ENCODE measurements at regions not wholly inside any gene's neighbourhood (a gene's known extent, or its start where the extent isn't known, plus 50 kb on each side); places are given as distances from the start of the nearest gene placed in this dataset.

DNA sequence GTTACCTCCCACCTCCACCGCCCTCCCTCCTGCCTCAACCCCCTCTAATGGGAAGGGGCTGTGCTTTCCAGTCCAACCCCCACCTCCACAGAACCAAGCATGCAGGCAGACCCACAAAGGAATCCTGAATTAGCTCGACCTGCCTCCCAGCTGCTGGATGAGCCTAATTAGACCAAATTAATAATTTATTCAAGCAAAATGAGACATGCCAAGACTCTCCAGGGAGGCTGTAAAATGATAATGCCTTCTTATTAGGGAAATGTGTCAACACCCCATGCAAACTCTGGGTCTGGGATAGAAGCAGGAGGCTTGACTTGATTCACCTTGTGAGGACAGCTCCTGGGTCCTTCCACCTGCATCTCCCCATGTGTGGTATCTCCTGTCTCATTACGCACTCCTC, 59.4 kb upstream of the HMGXB4 start:
- H3K4me3 Mint-ChIP-seq (ENCODE audit: unreplicated experiment): no peak overlapping the region
- H3K36me3 Mint-ChIP-seq (ENCODE audit: unreplicated experiment): peaks cover 8% of the 10 kb centered on the region
- peaks cover 2% of the 10 kb centered on the region for H3K27me3 Mint-ChIP-seq (ENCODE audit: unreplicated experiment)
- peaks cover 4% of the 10 kb centered on the region for H3K4me1 Mint-ChIP-seq (ENCODE audit: low read depth, unreplicated experiment)
- TF ChIP-seq, protein P1, sequence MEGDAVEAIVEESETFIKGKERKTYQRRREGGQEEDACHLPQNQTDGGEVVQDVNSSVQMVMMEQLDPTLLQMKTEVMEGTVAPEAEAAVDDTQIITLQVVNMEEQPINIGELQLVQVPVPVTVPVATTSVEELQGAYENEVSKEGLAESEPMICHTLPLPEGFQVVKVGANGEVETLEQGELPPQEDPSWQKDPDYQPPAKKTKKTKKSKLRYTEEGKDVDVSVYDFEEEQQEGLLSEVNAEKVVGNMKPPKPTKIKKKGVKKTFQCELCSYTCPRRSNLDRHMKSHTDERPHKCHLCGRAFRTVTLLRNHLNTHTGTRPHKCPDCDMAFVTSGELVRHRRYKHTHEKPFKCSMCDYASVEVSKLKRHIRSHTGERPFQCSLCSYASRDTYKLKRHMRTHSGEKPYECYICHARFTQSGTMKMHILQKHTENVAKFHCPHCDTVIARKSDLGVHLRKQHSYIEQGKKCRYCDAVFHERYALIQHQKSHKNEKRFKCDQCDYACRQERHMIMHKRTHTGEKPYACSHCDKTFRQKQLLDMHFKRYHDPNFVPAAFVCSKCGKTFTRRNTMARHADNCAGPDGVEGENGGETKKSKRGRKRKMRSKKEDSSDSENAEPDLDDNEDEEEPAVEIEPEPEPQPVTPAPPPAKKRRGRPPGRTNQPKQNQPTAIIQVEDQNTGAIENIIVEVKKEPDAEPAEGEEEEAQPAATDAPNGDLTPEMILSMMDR (IDR thresholded peaks at IDR 0.05; ENCODE audit: partially characterized antibody, unreplicated experiment): no peak
- no peak overlapping the region for H3K27ac Mint-ChIP-seq (ENCODE audit: unreplicated experiment)
- DNase-seq: no peak
- no peaks in the 10 kb centered on the region for H3K9me3 Mint-ChIP-seq (ENCODE audit: unreplicated experiment)

DNA sequence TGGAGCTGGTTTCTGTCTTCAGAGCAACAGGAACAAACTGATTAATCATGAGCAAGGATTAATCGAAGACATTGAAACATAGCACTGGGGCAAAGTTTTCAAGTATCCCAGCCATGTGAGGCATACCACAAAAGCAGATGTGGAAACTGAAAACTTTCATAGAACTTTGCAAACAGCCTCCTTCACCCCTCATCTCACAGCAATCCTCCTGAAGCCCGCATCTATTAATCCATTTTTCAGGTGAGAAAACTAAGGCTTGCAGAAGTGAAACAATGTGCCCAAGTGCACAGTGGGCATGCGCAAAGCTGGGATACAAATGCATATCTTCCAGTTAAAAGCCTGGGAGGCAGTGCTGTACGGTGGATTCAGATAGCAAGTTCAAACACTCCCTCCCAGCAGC, 58.6 kb upstream of the HMGXB4 start:
- TF ChIP-seq, protein P1 (IDR thresholded peaks at IDR 0.05; ENCODE audit: partially characterized antibody, unreplicated experiment): no peak
- Mint-ChIP-seq H3K36me3 (ENCODE audit: unreplicated experiment) (peaks cover 8% of the 10 kb centered on the region), H3K4me3 (ENCODE audit: unreplicated experiment) (no peak overlapping the region), H3K9me3 (ENCODE audit: unreplicated experiment) (no peaks in the 10 kb centered on the region), H3K4me1 (ENCODE audit: low read depth, unreplicated experiment) (peaks cover 5% of the 10 kb centered on the region), H3K27me3 (ENCODE audit: unreplicated experiment) (no peaks in the 10 kb centered on the region), H3K27ac (ENCODE audit: unreplicated experiment) (no peak overlapping the region)
- no peak for DNase-seq

DNA sequence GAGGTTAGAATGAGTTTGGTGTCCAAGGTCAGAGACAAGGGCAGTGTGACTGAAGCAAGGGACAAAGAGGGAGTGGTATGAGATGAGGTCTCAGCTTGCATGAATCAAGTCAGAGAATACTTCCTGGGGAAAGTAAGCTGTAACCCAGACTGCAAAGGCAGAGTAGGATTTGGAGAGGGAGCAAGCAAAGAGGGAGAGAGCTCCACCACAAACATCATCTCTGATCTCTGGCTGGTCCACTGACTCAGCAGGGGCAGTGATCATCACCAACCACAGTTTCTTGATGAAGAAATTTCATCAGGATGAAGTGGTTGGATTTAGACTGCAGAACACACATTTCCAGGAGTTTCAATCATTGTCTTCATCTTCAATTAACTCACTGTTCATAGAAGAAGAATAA, 54.9 kb upstream of the HMGXB4 start:
- no peak overlapping the region for H3K4me3 Mint-ChIP-seq (ENCODE audit: unreplicated experiment)
- H3K4me1 Mint-ChIP-seq (ENCODE audit: low read depth, unreplicated experiment): peaks cover 10% of the 10 kb centered on the region
- no peak for DNase-seq
- H3K27me3 Mint-ChIP-seq (ENCODE audit: unreplicated experiment): no peaks in the 10 kb centered on the region
- no peak overlapping the region for H3K27ac Mint-ChIP-seq (ENCODE audit: unreplicated experiment)
- peaks cover 4% of the 10 kb centered on the region for H3K36me3 Mint-ChIP-seq (ENCODE audit: unreplicated experiment)
- H3K9me3 Mint-ChIP-seq (ENCODE audit: unreplicated experiment): no peaks in the 10 kb centered on the region
- TF ChIP-seq, protein P1 (IDR thresholded peaks at IDR 0.05; ENCODE audit: partially characterized antibody, unreplicated experiment): no peak

DNA sequence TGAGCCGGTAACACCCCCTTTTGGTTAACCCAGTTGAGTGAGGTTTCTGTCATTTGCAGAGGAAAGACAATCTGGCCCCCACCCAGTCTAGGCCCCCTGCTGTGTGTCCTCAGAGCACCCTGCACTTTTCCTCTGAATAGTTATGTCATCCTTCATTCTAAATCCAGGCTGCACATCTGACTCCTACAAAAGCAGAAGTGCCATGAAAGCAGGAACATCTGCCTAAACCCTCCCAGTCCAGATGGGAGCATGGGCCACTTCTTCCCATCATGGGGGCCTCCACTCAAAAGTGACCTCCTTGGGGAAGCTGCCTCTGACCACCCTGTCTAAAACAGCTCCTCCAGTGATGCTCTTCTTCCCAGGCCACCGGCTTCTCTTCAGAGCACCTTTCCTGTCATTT, 53.7 kb upstream of the HMGXB4 start:
- Mint-ChIP-seq H3K27ac (ENCODE audit: unreplicated experiment) (no peak overlapping the region), H3K4me3 (ENCODE audit: unreplicated experiment) (no peak overlapping the region), H3K9me3 (ENCODE audit: unreplicated experiment) (no peaks in the 10 kb centered on the region), H3K27me3 (ENCODE audit: unreplicated experiment) (no peaks in the 10 kb centered on the region), H3K36me3 (ENCODE audit: unreplicated experiment) (peaks cover 4% of the 10 kb centered on the region), H3K4me1 (ENCODE audit: low read depth, unreplicated experiment) (peaks cover 6% of the 10 kb centered on the region)
- TF ChIP-seq, protein P1 (IDR thresholded peaks at IDR 0.05; ENCODE audit: partially characterized antibody, unreplicated experiment): no peak
- DNase-seq: no peak

DNA sequence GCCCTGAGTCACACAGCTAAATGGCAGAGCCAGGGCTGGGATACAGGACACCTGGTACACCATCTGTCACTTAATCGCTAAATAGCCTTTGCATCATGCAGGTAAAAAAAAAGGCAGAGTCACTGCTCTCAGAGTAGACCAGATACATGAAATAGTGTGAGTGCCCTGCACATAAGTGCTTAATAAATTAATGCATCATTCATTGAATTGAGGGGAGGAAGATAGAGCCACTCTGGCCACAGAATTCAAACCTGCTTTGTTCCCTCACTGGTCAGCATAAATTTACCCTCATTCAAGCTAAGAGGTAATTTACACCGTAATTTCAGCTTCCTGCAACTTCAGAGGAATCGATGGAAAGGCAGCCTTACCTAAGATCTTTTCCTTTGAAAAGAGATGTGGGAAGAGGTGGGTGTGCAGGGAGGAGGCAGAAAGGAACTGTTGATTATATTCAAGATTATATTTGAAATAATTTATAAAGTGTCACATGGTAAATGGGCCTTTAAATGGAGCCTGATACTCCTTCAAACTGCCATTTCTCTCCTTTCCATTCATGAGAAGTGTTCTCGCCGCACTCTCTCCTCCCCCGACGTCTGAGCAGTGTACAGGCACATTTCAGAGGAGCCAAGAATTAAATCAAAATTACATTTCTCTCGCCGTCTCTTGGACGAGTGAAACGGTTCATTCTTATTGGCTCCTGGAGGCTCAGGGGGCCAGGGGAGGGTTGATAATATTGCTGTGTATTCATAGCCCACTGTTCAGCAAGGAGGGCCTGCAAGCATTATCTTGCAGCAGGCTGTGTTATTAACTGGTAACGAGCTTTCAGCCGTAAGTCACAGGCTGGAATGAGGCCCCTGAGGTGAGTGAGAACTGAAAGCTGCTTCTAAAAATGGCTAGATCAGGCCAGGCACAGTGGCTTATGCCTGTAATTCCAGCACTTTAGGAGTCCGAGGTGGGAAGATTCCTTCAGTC, 52.2 kb upstream of the HMGXB4 start:
- Mint-ChIP-seq H3K4me1 (ENCODE audit: low read depth, unreplicated experiment) (peaks cover 6% of the 10 kb centered on the region), H3K36me3 (ENCODE audit: unreplicated experiment) (peaks cover 4% of the 10 kb centered on the region), H3K27ac (ENCODE audit: unreplicated experiment) (no peak overlapping the region), H3K27me3 (ENCODE audit: unreplicated experiment) (no peaks in the 10 kb centered on the region), H3K4me3 (ENCODE audit: unreplicated experiment) (no peak overlapping the region), H3K9me3 (ENCODE audit: unreplicated experiment) (no peaks in the 10 kb centered on the region)
- no peak for DNase-seq
- TF ChIP-seq, protein P1 (IDR thresholded peaks at IDR 0.05; ENCODE audit: partially characterized antibody, unreplicated experiment): no peak
